ENCODE measurements at regions not wholly inside any gene's neighbourhood (a gene's known extent, or its start where the extent isn't known, plus 50 kb on each side); places are given as distances from the start of the nearest gene placed in this dataset.

- no peak overlapping the region for H2BK20ac ChIP-seq (ENCODE audit: low read depth, low read length)
- no peak overlapping the region for H2AK9ac ChIP-seq (replicated peaks; ENCODE audit: low read depth, low read length, poor library complexity)
- no peaks in the 10 kb centered on the region for H4K20me1 ChIP-seq (ENCODE audit: insufficient read depth, low read length)
- BruUV-seq (replicated peaks) = no TSS peak
- H2BK5ac ChIP-seq (ENCODE audit: low read depth, low read length, poor library complexity, severe bottlenecking) = no peak overlapping the region
- H2AK5ac ChIP-seq (ENCODE audit: low read depth, low read length) = no peak overlapping the region
- H3K9me1 ChIP-seq (ENCODE audit: insufficient read depth, low read length) = no peaks in the 10 kb centered on the region
- WGBS, 2 experiments (ENCODE audit: extremely low coverage in 2 of 2, insufficient read length in 1 of 2) = no CpG with 5 or more reads among the region's 6 CpGs
- no peak overlapping the region for H3K4me2 ChIP-seq (ENCODE audit: low read depth, low read length)
- no peak overlapping the region for H3K4ac ChIP-seq (ENCODE audit: low read depth, low read length)
- no peak overlapping the region for H3K9ac ChIP-seq (ENCODE audit: low read depth, low read length)
- no peak overlapping the region for H2AFZ ChIP-seq (replicated peaks; ENCODE audit: low read length, poor library complexity)
- no peak overlapping the region for H3K27ac ChIP-seq (ENCODE audit: insufficient read depth, low read length)
- no peak overlapping the region for H2BK120ac ChIP-seq (ENCODE audit: low read depth, low read length)
- dilution Hi-C loops (cut with HindIII; ENCODE audit: low sequenced_read_pairs, unreplicated experiment) (no loop called here), intact Hi-C loops (cut with micrococcal nuclease) (no loop called here), in situ Hi-C loops (cut with MboI; ENCODE audit: low sequenced_read_pairs) (no loop called here)
- no peak overlapping the region for H4K91ac ChIP-seq (ENCODE audit: insufficient read depth, low read depth, low read length)
- H3K79me1 ChIP-seq (ENCODE audit: low read depth in 1 of 2, low read length in 2 of 2) = no peaks in the 10 kb centered on the region
- CTCF ChIA-PET = no interaction called here
- no peak for DNase-seq
- H3K14ac ChIP-seq (replicated peaks; ENCODE audit: low read depth, low read length) = no peak overlapping the region
- no peaks in the 10 kb centered on the region; the same call in 1 of the 2 replicates for H3K9me3 ChIP-seq (ENCODE audit: control insufficient read depth, insufficient read depth, low read length)
- no peak overlapping the region for H2BK15ac ChIP-seq (ENCODE audit: low read depth, low read length)
- no peak overlapping the region for H3K56ac ChIP-seq (ENCODE audit: extremely low read depth, insufficient read depth, low read length)
- no peak overlapping the region for H4K5ac ChIP-seq (ENCODE audit: low read depth, low read length)
- no peak for ATAC-seq (ENCODE audit: low read depth)
- TF ChIP-seq MAFK (IDR thresholded peaks at IDR 0.05; ENCODE audit: low read depth, low read length) (no peak), SMC3 (IDR thresholded peaks at IDR 0.05; ENCODE audit: low read depth, low read length) (no peak), BHLHE40 (IDR thresholded peaks at IDR 0.05; ENCODE audit: low read depth, low read length) (no peak), CEBPB (IDR thresholded peaks at IDR 0.05; ENCODE audit: low read depth, low read length) (no peak), CHD1 (IDR thresholded peaks at IDR 0.05; ENCODE audit: low read depth, low read length) (no peak), RFX5 (IDR thresholded peaks at IDR 0.05; ENCODE audit: low read depth, low read length) (no peak), NFE2L2 (IDR thresholded peaks at IDR 0.05; ENCODE audit: low read depth, low read length) (no peak), USF2 (IDR thresholded peaks at IDR 0.05; ENCODE audit: low read depth, low read length) (no peak), CTCF (conservative IDR thresholded peaks at IDR 0.05; ENCODE audit: low read depth, low read length) (no peak), MAZ (IDR thresholded peaks at IDR 0.05; ENCODE audit: borderline replicate concordance, low read depth, low read length) (no peak), POLR2A (IDR thresholded peaks at IDR 0.05; ENCODE audit: low read depth, low read length) (no peak), MXI1 (IDR thresholded peaks at IDR 0.05; ENCODE audit: borderline replicate concordance, low read depth, low read length) (no peak), FOS (IDR thresholded peaks at IDR 0.05; ENCODE audit: low read depth, low read length) (no peak), RCOR1 (IDR thresholded peaks at IDR 0.05; ENCODE audit: insufficient replicate concordance, low read length) (no peak)
- H3K27me3 ChIP-seq (ENCODE audit: control insufficient read depth, insufficient read depth, low read length) = peaks cover 6% of the 10 kb centered on the region; the same call in 1 of the 2 replicates
- no peak overlapping the region for H3K18ac ChIP-seq (ENCODE audit: low read depth, low read length)
- H3K23ac ChIP-seq (ENCODE audit: low read depth, low read length) = no peak overlapping the region
- POLR2A ChIA-PET (ENCODE audit: unreplicated experiment) = no interaction called here
- no peaks in the 10 kb centered on the region for H3K36me3 ChIP-seq (ENCODE audit: control insufficient read depth, insufficient read depth, low read length)
- H4K8ac ChIP-seq (ENCODE audit: low read depth in 2 of 2, low read length in 2 of 2) = no peak overlapping the region
- no peak overlapping the region for H3K4me3 ChIP-seq (ENCODE audit: insufficient read depth, low read depth, low read length)
- H3K4me1 ChIP-seq (ENCODE audit: control insufficient read depth, insufficient read depth, low read length) = no peaks in the 10 kb centered on the region
These were observed 159.3 kb downstream of the BCOR start for GRCh38 chrX:39938466-39938865.

Data from IMR-90 (cell line).